ENCODE measurements at regions not wholly inside any gene's neighbourhood (a gene's known extent, or its start where the extent isn't known, plus 50 kb on each side); places are given as distances from the start of the nearest gene placed in this dataset.

GRCh38 chr1:165045902-165046301 is 310.6 kb downstream of the LMX1A start:
- TF ChIP-seq HOMEZ (CRISPR knock-in tag; IDR thresholded peaks at IDR 0.05) (no peak), REST (IDR thresholded peaks at IDR 0.05; ENCODE audit: borderline replicate concordance) (no peak), REST (CRISPR knock-in tag; IDR thresholded peaks at IDR 0.05; ENCODE audit: low read depth) (no peak)
